ENCODE measurements at regions not wholly inside any gene's neighbourhood (a gene's known extent, or its start where the extent isn't known, plus 50 kb on each side); places are given as distances from the start of the nearest gene placed in this dataset.

- Histone ChIP-seq H3K4me3 (no peak overlapping the region), H3K9me3 (peaks cover 4% of the 10 kb centered on the region), H3K4me1 (ENCODE audit: low read depth) (no peaks in the 10 kb centered on the region), H3K36me3 (ENCODE audit: low read depth) (no peaks in the 10 kb centered on the region)
- intact Hi-C loops (cut with DNase I, micrococcal nuclease), result no loop called here
- DNase-seq (no peak), ATAC-seq (no peak)
- TF ChIP-seq, protein P1, sequence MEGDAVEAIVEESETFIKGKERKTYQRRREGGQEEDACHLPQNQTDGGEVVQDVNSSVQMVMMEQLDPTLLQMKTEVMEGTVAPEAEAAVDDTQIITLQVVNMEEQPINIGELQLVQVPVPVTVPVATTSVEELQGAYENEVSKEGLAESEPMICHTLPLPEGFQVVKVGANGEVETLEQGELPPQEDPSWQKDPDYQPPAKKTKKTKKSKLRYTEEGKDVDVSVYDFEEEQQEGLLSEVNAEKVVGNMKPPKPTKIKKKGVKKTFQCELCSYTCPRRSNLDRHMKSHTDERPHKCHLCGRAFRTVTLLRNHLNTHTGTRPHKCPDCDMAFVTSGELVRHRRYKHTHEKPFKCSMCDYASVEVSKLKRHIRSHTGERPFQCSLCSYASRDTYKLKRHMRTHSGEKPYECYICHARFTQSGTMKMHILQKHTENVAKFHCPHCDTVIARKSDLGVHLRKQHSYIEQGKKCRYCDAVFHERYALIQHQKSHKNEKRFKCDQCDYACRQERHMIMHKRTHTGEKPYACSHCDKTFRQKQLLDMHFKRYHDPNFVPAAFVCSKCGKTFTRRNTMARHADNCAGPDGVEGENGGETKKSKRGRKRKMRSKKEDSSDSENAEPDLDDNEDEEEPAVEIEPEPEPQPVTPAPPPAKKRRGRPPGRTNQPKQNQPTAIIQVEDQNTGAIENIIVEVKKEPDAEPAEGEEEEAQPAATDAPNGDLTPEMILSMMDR (IDR thresholded peaks at IDR 0.05), result no peak
These were observed 326.5 kb downstream of the HAPSTR1 start for GRCh38 chr16:9417898-9418297.

- TF ChIP-seq, protein P1 (IDR thresholded peaks at IDR 0.05), result no peak
- no peaks in the 10 kb centered on the region for H3K4me1 ChIP-seq (ENCODE audit: low read depth)
- intact Hi-C loops (cut with DNase I, micrococcal nuclease), result no loop called here
- H3K9me3 ChIP-seq, result peaks cover 4% of the 10 kb centered on the region
- H3K4me3 ChIP-seq, result no peak overlapping the region
- no peak for ATAC-seq
- DNase-seq, result no peak
- no peaks in the 10 kb centered on the region for H3K36me3 ChIP-seq (ENCODE audit: low read depth)
These were observed 327.7 kb downstream of the HAPSTR1 start for GRCh38 chr16:9419161-9419560.

GRCh38 chr16:9422762-9423513, 331.5 kb downstream of the HAPSTR1 start:
- Histone ChIP-seq H3K9me3 (no peaks in the 10 kb centered on the region), H3K4me1 (ENCODE audit: low read depth) (no peaks in the 10 kb centered on the region), H3K36me3 (ENCODE audit: low read depth) (no peaks in the 10 kb centered on the region), H3K4me3 (no peak overlapping the region)
- TF ChIP-seq, protein P1 (IDR thresholded peaks at IDR 0.05), result no peak
- ATAC-seq, result no peak
- peak in 1 of 3 donors; percentile 14 for DNase-seq
- intact Hi-C loops (cut with DNase I, micrococcal nuclease), result no loop called here

DNA sequence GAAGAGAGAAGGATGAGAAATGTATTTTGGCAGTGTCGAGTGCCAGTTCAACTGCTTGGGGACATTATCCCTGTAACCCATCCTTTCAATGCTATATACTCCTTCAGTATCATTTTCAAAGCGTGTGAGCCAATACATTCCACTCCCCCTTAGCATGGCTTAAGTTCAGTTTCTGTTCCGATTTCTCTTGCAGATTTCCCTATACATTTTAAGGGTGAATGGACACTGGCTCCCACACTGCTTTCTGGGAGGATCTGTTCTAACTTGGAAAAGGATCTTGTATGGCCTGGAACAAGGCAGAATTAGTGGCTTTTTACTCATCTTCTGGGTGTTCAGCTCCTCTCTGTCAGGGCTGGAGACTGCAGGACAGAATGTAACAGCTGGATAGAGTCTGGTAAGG, 333.8 kb downstream of the HAPSTR1 start:
- DNase-seq, result no peak
- TF ChIP-seq, protein P1 (IDR thresholded peaks at IDR 0.05), result no peak

DNA sequence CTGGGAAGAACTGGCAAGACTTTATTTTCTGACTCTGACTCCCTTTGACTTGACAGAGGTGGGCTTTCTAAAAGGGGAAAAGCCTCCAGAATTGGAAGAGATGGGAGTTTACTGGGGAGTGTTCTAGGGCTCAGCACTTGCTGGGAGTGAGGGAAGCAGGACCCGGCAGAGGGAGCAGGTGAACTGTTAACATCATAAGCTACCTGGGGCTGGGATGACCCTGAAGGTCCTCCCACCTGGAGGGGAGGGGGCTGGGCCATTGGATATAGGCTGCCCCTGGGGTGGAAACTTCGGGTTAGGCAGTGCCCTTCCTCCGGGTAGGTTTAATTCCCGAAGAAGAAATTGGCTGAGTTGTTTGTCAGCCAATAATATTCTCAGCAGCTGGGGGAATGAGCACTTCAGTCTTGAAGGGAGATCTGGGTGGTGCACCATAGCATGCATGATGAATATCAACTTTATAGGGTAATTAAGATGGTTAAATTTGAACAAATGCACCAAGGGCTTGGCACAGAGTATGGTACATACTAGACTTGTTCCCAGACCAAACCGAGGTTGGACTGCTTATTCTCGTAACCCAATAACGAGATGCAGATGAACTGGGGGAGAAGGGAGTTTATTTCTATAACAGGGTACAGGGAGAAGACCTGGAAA, 337.0 kb downstream of the HAPSTR1 start:
- ATAC-seq (peak; percentile 81), DNase-seq (peak in 1 of 3 donors; percentile 8)
- H3K4me3 ChIP-seq, result no peak overlapping the region
- no peaks in the 10 kb centered on the region for H3K9me3 ChIP-seq
- no peaks in the 10 kb centered on the region for H3K36me3 ChIP-seq (ENCODE audit: low read depth)
- H3K4me1 ChIP-seq (ENCODE audit: low read depth), result no peaks in the 10 kb centered on the region
- intact Hi-C loops (cut with DNase I, micrococcal nuclease), result no loop called here
- TF ChIP-seq, protein P1 (IDR thresholded peaks at IDR 0.05), result no peak

More for the DNA sequence above, 333.8 kb downstream of the HAPSTR1 start:
- no peaks in the 10 kb centered on the region for H3K4me1 ChIP-seq (ENCODE audit: low read depth)
- no peaks in the 10 kb centered on the region for H3K9me3 ChIP-seq
- H3K4me3 ChIP-seq, result no peak overlapping the region
- intact Hi-C loops (cut with DNase I, micrococcal nuclease), result no loop called here
- no peak for ATAC-seq
- H3K36me3 ChIP-seq (ENCODE audit: low read depth), result no peaks in the 10 kb centered on the region

Data from mucosa of descending colon (tissue), 3 donors.